Cardiac muscle cell (in vitro differentiated cells and primary cell): ENCODE measurements at regions not wholly inside any gene's neighbourhood (a gene's known extent, or its start where the extent isn't known, plus 50 kb on each side); places are given as distances from the start of the nearest gene placed in this dataset.

ENCODE experiments used
- DNase-seq, 2 donors: peaks; one replicate each; pipeline versions ENCODE4 v3.0.0 to v3.0.0-alpha.2; 2010 to 2017; ENCODE audit warnings: low read depth in 1 of 2, low spot score in 1 of 2
- H3K27ac ChIP-seq: fragments of 200-600 bp; sonication (generic); 2 replicates; pipeline ENCODE4 v1.5.1; 2016
- H3K27me3 ChIP-seq: fragments of 200-600 bp; sonication (generic); 2 replicates; pipeline ENCODE4 v1.6.0; 2016; ENCODE audit warnings: control low read depth
- H3K36me3 ChIP-seq: fragments of 200-600 bp; sonication (generic); 2 replicates; pipeline ENCODE4 v1.5.1; 2016; ENCODE audit warnings: control low read depth
- H3K4me1 ChIP-seq: fragments of 200-600 bp; sonication (generic); 2 replicates; pipeline ENCODE4 v1.8.1; 2017; ENCODE audit warnings: low read depth, mild to moderate bottlenecking, mixed run types
- H3K4me3 ChIP-seq: fragments of 200-600 bp; sonication (generic); 2 replicates; pipeline ENCODE4 v1.5.1; 2016; ENCODE audit warnings: mild to moderate bottlenecking
- H3K9me3 ChIP-seq: fragments of 200-600 bp; sonication (generic); 2 replicates; pipeline ENCODE4 v1.5.1; 2017; ENCODE audit warnings: low read depth, mild to moderate bottlenecking, control low read depth
- CTCF ChIP-seq: IDR thresholded peaks from 2 replicates; pipeline ENCODE4 v1.5.1; 2012; ENCODE audit warnings: low read depth, mild to moderate bottlenecking, low read length

- TF ChIP-seq CTCF: no peak
- Histone ChIP-seq H3K27ac (no peak overlapping the region), H3K27me3 (no peaks in the 10 kb centered on the region), H3K4me1 (peaks cover 13% of the 10 kb centered on the region), H3K9me3 (no peaks in the 10 kb centered on the region), H3K4me3 (no peak overlapping the region), H3K36me3 (no peaks in the 10 kb centered on the region)
- no peak for DNase-seq
These were observed 1017.5 kb upstream of the TENM3 start for GRCh38 chr4:181225616-181226261.

- Histone ChIP-seq H3K27ac (no peak overlapping the region), H3K27me3 (no peaks in the 10 kb centered on the region), H3K9me3 (no peaks in the 10 kb centered on the region), H3K36me3 (no peaks in the 10 kb centered on the region), H3K4me1 (no peaks in the 10 kb centered on the region), H3K4me3 (no peak overlapping the region)
- TF ChIP-seq CTCF: no peak
- DNase-seq: no peak
These were observed 1008.1 kb upstream of the TENM3 start for GRCh38 chr4:181234951-181235680.

- no peak for TF ChIP-seq CTCF
- H3K9me3 ChIP-seq: no peaks in the 10 kb centered on the region
- H3K4me3 ChIP-seq: no peak overlapping the region
These were observed 997.9 kb upstream of the TENM3 start for GRCh38 chr4:181245326-181245725.

GRCh38 chr4:181249031-181249430 lies 994.2 kb upstream of the TENM3 start:
- Histone ChIP-seq H3K27ac (no peak overlapping the region), H3K4me3 (no peak overlapping the region), H3K27me3 (no peaks in the 10 kb centered on the region), H3K4me1 (peaks cover 13% of the 10 kb centered on the region), H3K36me3 (no peaks in the 10 kb centered on the region), H3K9me3 (no peaks in the 10 kb centered on the region)
- DNase-seq: no peak
- TF ChIP-seq CTCF: no peak

More at GRCh38 chr4:181245326-181245725, 997.9 kb upstream of the TENM3 start:
- DNase-seq: no peak
- no peaks in the 10 kb centered on the region for H3K36me3 ChIP-seq
- no peak overlapping the region for H3K27ac ChIP-seq
- peaks cover 13% of the 10 kb centered on the region for H3K4me1 ChIP-seq
- H3K27me3 ChIP-seq: no peaks in the 10 kb centered on the region

GRCh38 chr4:181254771-181255170 lies 988.4 kb upstream of the TENM3 start:
- no peak for DNase-seq
- no peaks in the 10 kb centered on the region for H3K4me1 ChIP-seq
- no peaks in the 10 kb centered on the region for H3K9me3 ChIP-seq
- H3K27me3 ChIP-seq: no peaks in the 10 kb centered on the region
- no peaks in the 10 kb centered on the region for H3K36me3 ChIP-seq
- no peak for TF ChIP-seq CTCF
- no peak overlapping the region for H3K27ac ChIP-seq
- no peak overlapping the region for H3K4me3 ChIP-seq
